CD4-positive, alpha-beta T cell treated with Interleukin-4 for 1 hour (primary cell): ENCODE measurements at regions not wholly inside any gene's neighbourhood (a gene's known extent, or its start where the extent isn't known, plus 50 kb on each side); places are given as distances from the start of the nearest gene placed in this dataset.
A peak's percentile ranks its signal among the peaks of the same experiment; 100 is the strongest.

Experiments
- DNase-seq, 2 donors: peaks; one replicate each; pipeline ENCODE4 v3.0.0-alpha.2; 2020 to 2022

DNA sequence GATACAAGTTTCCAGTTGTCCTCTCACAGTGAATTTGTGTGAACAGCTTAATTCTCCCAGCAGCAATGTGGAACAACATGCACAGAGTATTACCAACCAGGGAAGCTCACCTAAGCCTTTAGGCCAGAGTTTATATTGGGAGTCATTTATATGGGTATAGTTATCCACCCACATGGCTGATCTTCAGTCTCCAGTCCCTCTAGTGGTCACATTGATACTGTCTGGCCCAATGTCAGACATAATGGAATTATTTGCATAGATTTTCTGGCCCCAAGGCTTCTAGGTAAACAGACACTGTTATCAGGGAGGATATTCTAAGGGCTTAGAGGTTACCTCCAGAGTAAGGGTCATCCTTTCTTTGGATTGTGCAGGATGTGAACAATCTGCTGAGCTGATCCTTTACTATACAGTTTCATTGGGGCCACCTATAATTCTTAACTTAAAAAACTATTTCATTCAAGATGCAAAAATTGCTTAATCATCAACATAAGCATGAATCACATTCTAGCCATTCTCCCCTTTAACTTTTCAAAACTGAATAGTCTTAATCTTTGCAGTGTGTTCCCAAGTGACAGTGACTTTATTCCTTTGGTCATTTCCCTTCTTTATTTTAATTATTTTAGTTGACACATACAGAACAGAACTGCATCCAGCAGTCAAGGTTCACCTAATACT lies 210.9 kb downstream of the LTN1 start:
- DNase-seq = peak in 1 of 2 donors; percentile 7

DNA sequence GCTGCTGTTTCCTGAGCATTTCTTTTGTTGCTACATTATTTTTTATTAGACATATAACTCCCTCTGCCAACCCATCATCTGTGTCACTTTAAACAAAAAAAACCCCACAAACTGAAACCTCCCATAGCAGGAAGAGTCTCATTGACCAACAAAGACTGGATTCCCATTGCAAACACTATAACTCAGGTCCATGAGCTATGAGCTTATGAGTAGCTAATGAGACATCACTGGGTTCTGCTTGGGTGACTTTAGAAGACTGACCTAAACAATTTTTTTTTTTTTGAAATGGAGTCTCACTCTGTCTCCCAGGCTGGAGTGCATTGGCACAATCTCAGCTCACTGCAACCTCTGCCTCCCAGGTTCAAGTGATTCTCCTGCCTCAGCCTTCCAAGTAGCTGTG lies 212.8 kb downstream of the LTN1 start:
- DNase-seq = no peak

DNA sequence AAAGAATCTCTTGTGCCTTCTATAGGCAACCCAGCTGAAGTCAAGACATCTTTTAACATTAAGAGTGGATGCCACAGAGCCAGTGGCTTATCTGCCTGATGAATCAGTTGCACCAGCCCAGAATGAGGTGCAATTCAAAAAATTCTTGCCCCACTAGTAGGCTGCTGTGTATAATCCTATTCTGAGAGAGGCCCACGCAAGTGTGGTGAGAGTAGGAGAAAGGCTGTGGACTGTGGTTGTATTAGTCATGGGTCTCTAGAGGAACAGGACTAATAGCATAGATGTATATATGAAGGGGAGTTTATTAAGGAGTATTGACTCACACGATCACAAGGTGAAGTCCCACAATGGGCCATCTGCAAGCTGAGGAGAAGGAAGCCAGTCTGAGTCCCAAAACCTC lies 216.4 kb downstream of the LTN1 start:
- DNase-seq = no peak

DNA sequence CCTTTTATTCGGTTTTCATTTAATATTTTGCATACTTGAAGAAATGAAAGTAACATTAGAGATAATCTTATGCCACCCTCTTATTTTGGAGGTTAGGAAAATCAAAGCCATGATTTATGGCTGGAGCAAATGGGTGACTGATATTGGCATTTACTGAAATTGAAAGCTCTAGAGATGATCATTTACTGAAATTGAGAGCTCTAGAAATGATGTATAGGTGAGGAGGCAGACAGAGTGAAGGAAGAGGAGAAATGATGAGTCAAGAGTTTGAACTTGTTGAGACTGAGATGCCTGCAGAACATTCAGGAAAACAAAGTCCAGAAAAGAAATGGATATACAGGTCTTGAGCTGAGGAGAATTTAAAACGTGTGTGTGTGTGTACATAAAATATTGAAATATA lies 217.6 kb downstream of the LTN1 start:
- no peak for DNase-seq

DNA sequence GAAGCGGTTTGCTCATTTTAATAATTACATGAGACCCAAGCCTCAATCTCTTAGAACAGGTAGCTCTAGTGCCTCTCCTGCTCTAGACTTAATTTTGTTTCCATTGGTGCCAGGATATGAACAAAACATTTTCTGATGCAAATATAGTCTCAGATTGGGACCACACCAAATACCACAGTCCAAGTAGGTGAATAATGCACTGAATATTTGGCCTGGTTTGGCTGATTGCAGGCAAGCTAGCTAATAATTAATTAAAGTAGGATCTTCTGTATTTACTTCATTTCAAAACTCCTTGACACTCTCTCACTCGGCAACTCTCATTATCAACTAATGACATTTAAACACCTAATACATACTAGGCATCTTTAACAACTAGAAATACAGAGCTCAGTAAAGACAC lies 219.6 kb downstream of the LTN1 start:
- DNase-seq = no peak

DNA sequence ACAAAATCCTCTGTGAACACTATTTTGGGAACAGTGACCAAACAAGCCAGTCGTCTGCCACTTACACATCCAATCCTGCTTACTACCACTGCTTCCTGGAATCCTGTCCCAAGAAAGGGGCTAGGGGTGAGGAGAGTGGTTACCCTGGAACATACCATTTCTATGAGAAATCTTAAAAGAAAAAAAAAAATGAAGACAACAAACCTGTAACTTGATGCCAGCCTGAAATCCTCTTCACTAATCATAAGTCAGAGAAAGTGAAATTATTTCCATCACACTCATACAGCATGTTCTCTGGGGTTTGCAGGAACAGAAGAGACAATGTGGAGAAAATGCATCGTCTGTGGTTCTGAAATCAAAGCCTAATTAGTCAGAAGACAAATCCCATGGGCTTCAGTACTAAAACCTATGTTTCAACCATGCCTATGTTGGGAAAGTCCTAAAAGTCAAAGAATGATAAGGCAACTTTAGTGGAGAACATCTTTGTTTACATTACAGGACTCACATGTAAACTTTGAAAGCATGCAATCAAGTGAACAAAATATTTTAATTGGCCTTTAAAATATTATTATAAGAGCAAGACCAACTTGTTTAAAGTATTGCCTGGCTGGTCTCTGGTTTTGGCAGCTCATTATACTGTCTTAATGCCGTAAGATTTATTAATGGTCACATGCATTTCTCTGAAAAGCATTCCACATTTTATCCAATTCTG lies 220.7 kb downstream of the LTN1 start:
- DNase-seq = no peak

DNA sequence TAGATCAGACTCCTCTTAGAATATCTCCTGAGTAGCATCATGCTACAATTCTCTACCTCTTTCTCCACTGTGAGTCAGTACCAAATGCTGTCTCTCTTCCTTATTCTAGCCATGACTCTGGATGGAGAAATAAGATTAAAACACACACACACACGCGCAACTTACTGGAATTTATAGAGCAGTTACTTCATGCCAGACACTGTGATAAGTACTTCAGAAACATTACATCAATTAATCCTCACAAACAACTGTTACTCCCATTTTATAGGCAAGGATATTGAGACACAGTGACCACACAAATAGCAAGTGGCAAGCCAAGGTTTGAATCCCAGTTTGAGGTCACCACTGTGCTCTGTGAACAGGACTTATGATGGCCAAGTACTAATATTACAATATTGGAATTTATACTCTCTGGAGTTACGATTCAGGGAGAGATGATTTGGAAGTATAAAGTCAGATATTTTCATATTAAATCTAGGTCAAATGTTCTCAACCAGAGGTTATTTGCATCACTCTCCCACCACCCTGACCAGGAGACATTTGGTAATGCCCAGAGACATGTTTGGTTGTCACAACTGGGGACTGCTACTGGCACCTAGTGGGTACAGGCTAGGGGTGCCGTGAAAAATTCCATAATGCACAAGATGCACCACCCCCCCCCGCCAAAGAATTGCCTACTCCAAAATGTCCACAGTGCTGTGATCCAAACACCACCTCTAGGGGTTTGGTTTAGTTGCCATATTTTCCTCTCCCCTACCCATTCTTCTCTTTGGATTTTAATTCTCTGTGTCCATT lies 221.6 kb downstream of the LTN1 start:
- no peak for DNase-seq

DNA sequence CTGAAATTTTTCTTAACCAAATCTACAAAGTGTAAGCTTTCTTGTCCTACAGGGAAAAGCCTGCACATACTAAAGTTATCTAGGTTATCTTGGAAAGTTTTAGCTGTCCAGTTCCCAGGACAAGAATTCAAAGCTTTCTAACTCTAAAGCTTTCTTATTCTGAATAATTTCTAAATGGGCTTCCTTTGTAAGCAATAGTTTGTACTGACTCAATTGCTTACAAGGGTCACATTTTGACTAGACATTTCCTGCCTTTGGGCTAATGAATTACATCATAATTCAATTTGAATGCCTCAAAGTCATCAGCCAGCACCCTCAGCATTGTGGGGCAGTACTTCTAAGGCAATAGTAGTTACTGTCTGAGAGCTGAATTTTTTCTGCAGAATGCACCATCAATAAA lies 223.0 kb downstream of the LTN1 start:
- no peak for DNase-seq

DNA sequence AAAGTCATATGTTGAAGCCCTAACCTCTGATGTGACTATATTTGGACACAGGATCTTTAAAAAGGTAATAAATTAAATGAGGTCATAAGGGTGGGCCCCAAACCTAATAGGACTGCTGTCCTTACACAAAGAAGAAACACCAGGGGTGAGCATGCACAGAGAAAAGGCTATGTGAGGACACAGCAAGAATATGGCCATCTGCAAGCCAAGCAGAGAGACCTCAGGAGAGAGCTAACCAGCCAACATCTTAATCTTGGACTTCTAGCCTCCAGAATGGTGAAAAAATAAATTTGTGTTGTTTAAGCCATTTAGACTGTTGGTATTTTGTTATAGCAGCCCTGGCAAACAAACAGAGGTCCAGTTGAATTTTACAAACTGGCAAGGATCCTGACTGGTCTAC lies 223.9 kb downstream of the LTN1 start:
- DNase-seq = no peak

DNA sequence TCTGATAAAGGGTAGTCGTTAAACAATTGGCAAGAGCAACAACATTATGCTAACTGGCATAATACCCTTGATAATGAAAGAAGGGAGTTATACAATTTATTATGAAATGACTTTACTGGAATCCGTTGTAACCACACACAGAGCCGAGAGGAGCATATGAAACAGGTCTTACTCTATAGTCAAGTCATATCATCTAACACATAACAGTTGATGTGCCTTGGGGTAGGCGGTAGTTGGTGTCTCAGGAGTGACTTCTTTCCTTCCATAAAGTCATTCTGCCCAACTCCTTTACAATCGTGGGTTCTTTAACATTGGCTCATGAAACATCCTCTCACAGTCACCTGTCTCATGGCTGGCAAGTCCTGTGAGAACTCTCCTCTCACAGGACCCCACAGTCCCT lies 225.2 kb downstream of the LTN1 start:
- no peak for DNase-seq

DNA sequence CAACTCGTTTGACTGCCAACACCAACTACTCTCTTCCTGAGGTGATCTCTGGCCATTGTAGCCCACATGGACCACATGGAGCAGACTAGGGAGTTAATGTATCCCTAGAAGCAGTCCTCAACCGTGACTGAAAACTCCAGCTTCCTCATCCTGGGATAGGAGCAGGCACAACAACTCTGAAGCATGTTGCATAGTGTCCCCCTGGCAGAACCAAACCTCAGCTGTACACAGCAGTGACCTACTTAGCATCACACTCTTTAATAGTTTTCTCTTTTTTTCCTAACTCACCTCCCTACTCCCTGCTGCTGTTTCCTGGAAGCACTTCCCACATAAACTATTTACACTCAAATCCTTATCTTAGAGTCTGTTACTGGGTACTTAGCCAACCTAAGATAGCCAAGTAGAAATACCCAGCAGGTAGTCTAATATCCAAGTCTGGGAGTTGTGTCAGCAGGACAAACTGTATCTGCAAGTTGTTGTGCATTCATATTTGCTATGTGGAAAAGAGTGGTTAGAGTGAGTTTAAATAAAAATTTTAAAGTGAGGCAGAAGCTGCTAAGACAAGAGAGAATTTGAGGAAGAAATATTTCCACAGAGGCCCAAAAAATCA lies 228.8 kb downstream of the LTN1 start:
- DNase-seq = no peak

DNA sequence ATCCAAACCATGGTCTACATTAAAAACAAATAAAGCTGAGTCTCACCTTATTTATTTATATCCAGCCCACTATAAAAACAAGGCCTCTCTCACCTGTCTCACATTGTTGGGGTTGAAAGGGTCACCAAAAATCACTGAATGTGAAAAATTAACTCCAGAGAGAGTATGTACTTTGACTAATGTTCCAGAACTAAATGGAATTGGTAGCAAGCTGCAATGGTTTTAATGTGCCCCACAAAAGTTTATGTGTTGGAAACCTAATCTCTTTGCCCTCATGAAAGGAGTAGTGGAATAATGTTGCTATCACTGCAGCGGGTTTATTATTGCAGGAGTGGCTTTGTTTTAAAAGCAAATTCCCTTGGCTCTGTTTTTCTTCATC lies 230.3 kb downstream of the LTN1 start:
- no peak for DNase-seq

DNA sequence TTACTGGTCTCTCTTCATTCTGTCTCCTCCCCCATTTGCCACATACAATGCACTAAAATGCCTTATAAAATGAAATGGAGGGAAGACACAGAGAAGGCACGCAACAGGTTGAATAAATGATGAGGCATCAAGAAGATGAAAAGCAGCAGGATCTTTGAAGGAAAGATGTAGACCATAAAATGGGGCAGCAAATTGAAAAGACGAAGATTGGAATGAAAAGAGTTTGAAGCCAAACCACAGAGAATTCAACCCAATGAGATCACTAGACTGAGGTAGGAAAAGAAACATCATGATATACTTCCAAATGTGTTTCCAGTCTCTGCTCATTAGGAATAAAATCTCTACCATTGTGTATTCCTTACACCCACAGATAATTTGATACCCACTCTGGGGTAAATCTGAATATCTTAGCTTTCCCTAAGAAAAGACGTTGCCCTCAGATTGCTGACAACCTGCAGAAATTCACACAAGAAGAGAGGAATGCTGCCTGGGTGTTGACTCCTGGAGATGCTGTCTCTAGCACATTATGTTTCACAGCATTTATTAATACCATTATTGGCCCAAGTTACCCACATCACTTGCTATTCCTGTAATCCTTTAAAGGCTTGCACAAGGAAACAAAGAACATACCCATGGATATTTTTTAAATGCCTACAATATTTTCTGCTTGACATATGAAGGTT lies 230.9 kb downstream of the LTN1 start:
- DNase-seq = no peak

DNA sequence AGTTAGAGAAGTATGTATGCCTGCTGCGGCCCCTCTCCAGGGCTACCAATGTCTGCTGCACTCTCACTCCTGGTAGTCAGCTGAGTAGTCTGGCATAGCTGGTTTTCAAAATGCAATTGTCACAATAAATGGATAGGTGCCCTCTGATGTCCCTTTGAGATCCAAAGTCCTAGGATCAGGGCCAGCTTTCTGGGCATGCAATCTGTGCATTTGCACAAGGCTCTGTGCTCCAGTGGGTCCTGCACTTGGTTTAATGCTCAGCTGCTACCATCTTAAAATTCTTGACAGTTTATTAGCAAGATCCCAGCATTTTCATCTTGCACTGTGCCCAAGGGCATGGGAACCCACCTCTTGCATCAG lies 233.8 kb downstream of the LTN1 start:
- no peak for DNase-seq

DNA sequence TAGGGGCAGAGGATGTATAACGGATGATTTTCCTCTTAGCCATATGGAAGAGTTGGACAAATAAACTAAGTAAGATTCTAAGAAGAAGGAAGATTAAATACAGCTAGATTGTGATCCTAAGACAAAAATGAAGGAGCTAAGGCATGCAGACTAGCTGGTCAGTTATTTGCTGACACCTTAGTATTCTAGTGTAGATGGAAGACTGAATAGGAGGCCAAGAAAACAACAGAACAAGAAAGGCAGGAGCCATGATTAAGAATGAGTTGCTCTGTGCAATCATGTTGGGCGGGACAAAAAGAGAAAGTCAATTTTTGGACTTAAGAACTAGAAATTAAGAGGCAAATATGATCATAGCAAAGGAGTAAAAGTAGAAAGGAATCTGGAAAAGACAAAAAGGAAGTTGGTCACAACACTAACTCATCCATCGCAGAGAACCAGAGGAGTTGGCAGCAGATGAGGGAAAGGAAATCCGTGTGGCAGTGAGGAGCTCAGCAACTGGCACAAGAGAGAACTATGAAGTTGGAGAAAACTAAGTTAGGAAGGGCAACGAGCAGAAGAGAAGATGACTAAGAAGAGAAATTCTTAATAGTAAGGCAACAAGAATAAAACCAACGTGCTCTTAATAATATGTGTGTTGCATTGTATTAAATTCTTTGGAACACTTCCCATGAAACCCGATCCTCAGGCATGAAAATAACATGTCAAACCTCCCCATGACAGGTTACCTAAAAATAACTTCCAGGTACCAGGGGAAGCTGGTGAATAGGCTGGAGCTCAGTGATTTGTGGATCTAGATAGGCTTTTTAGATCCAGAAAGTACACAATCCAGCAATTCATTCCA lies 234.4 kb downstream of the LTN1 start:
- DNase-seq = no peak

DNA sequence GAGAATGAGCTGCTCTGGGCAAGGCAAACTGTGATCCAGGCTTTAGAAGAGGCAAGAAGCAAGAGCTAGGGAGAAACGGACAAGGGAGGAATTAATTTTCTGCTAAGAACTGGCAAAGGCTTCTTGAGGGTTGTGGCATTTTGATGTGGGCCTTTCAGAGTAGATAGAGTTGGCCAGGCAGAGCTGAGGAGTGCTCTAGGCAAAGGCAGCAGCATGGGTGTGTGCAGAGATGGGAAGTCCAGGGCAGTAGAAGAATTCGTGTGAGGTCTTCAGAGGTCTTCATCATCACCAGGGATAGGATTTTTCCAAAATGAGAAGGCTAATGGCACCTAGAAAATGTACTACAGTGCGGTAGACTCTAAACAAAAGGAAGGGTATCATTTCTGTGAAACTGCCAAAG lies 237.8 kb downstream of the LTN1 start:
- no peak for DNase-seq

DNA sequence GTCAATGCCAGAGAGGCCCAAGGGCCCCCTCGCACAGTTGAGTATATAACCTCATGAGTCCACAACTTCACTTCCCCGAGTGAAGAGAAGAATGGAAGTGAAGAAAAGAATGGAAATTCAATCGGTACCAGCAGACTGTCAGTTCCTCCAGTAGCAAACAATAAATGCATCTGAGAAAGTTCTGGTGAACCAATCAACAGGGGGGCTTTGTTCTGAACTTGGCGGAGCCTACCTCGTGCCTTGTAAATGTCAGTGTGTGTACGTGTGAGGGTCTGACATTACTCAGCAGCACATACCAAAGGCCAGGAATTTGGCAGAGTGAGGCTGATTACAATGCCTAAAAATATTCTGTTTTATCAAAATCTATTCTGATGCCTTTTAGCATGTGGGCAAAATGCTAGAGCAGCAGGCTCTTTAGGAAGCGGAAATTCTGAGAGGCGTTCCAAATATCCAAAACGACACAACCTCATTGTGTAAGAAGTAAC lies 238.5 kb downstream of the LTN1 start:
- no peak for DNase-seq

DNA sequence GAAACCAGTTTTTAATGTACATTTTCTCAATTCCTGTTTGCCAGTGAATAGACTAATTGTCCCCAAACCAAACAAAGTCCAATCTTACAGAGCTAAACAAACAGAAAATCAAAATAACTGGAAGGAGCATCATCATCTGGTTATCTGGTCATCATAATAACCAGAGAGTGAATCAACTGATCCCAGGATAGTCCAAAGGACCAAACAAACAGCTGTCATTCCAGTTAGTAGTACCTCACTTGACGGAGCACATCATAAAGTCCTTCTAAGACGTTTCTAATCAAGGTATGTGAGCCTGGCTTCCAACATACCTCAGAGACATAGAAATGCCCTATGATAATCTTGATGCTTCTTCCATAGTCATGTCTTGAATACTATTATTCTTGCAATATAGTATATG lies 240.5 kb downstream of the LTN1 start:
- no peak for DNase-seq

DNA sequence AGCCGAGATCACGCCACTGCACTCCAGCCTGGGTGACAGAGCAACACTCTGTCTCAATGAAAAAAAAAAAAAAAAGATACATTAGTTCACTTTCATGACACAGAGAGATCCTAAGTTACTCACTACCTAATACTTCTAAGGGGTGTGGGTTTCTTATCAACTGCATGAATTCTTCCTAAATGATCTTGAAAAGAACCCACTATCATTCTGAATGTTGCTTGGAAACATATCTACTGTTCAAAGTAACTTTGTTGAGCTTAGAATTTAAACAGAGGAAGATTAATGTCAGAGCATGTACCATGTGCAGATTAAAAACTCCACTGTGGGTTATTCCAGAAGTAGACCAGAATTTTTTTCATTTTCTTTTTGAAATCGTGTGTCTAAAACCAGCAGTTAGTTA lies 241.5 kb downstream of the LTN1 start:
- DNase-seq = no peak

DNA sequence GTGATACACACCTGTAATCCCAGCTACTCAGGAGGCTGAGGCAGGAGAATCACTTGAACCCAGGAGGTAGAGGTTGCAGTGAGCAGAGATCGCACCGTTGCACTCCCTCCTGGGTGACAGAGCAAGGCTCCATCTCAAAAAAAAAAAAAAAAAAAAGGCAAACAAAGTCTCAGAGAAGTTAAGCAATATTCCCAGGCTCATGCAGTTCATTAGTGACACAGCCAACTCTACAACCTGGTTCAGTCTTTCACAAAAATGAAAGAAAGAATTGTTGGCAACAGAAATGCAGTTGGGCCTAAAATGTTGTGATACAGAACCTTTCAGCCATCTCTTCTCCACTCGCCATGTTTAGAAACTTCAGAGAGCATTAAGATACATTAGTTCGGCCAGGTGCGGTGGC lies 242.1 kb downstream of the LTN1 start:
- DNase-seq = no peak

DNA sequence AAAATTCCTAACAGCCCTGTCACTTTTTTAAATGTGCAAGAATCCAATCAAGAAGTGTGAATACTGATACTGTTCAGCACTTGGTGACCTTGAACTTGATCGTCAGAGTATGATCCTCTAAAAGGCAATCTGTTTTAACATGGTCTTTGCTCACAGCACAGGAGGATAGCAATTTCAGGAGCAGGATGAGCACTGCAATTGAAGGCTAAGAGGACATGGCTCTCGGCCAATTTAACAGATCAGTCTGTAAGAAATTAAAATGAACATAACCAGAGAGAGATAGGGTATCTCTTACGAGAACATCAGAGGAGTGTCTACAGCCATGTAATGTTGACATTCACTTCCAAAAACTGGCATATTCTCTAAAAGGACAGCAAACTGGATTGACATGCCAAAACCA lies 243.1 kb downstream of the LTN1 start:
- no peak for DNase-seq

DNA sequence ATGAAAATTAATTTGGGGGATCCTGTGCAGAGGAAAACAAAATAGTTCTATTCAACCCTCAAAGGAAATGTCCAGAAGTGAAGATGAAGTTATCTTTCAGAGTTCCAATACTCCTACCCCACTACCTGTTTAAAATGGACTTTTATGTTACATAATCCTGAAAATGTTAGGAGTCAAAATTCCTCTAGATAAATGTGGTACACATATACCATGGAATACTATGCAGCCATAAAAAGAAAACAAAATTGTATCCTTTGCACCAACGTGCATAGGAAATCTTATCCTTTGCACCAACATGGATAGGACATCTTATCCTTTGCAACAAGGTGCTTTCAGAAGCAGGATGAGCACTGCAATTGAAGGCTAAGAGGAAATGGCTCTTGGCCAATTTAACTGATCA lies 245.2 kb downstream of the LTN1 start:
- no peak for DNase-seq
